ENCODE measurements at regions not wholly inside any gene's neighbourhood (a gene's known extent, or its start where the extent isn't known, plus 50 kb on each side); places are given as distances from the start of the nearest gene placed in this dataset.
"Not testable (repeated sequence)": the region's sequence is repeated elsewhere in the genome, so short reads cannot be mapped to it uniquely, and the experiment has no call there.

DNA sequence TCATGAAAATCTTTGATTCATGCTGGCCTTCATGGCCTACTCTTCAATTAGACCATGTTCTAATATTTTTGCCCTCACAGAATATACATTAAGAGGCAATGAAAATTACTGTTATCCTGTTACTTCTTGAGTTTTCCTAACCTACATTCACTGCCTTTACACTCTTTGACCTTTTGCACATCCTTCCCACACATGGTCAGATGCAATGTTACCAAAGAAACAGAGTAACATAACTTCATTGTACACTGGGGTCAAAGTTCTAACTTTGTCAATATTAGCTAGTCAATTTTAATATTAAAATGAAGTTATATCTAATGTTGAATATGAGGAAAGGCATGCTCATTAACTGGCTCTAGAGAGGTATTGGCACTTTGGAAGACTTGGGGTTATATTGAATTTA lies 284.8 kb downstream of the TEX13C start:
- Histone ChIP-seq H3K27ac (replicated peaks) (no peak overlapping the region), H3K9me3 (replicated peaks) (no peaks in the 10 kb centered on the region), H3K4me3 (no peak overlapping the region), H3K27me3 (ENCODE audit: low read depth) (no peaks in the 10 kb centered on the region), H3K36me3 (no peaks in the 10 kb centered on the region), H3K4me1 (no peaks in the 10 kb centered on the region)
- TF ChIP-seq, protein P1, sequence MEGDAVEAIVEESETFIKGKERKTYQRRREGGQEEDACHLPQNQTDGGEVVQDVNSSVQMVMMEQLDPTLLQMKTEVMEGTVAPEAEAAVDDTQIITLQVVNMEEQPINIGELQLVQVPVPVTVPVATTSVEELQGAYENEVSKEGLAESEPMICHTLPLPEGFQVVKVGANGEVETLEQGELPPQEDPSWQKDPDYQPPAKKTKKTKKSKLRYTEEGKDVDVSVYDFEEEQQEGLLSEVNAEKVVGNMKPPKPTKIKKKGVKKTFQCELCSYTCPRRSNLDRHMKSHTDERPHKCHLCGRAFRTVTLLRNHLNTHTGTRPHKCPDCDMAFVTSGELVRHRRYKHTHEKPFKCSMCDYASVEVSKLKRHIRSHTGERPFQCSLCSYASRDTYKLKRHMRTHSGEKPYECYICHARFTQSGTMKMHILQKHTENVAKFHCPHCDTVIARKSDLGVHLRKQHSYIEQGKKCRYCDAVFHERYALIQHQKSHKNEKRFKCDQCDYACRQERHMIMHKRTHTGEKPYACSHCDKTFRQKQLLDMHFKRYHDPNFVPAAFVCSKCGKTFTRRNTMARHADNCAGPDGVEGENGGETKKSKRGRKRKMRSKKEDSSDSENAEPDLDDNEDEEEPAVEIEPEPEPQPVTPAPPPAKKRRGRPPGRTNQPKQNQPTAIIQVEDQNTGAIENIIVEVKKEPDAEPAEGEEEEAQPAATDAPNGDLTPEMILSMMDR (IDR thresholded peaks at IDR 0.05; ENCODE audit: borderline replicate concordance), result no peak
- DNase-seq, result no peak
- intact Hi-C loops (cut with micrococcal nuclease), result no loop called here

DNA sequence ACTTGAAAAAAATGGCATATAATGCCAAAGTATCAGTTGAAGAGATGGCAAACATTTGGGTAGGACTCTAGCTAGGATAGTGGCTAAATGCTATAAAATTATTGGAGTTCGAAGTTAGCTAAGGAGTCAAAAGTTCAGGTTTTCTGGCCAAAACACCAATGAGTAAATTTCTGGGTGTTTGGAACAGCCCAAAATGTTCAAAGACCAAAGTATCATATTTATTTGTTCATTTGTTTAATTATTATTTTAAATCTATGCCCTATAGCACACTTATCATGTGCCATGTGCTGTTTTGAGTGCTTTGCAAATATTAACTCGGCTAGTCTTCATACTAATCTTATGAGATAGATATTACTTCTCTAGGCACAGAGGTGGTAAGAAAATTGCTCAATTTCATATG lies 285.5 kb downstream of the TEX13C start:
- TF ChIP-seq, protein P1 (IDR thresholded peaks at IDR 0.05; ENCODE audit: borderline replicate concordance), result no peak
- Histone ChIP-seq H3K4me3 (no peak overlapping the region), H3K4me1 (no peaks in the 10 kb centered on the region), H3K36me3 (no peaks in the 10 kb centered on the region), H3K27ac (replicated peaks) (no peak overlapping the region), H3K27me3 (ENCODE audit: low read depth) (no peaks in the 10 kb centered on the region), H3K9me3 (replicated peaks) (no peaks in the 10 kb centered on the region)
- intact Hi-C loops (cut with micrococcal nuclease), result no loop called here
- no peak for DNase-seq

DNA sequence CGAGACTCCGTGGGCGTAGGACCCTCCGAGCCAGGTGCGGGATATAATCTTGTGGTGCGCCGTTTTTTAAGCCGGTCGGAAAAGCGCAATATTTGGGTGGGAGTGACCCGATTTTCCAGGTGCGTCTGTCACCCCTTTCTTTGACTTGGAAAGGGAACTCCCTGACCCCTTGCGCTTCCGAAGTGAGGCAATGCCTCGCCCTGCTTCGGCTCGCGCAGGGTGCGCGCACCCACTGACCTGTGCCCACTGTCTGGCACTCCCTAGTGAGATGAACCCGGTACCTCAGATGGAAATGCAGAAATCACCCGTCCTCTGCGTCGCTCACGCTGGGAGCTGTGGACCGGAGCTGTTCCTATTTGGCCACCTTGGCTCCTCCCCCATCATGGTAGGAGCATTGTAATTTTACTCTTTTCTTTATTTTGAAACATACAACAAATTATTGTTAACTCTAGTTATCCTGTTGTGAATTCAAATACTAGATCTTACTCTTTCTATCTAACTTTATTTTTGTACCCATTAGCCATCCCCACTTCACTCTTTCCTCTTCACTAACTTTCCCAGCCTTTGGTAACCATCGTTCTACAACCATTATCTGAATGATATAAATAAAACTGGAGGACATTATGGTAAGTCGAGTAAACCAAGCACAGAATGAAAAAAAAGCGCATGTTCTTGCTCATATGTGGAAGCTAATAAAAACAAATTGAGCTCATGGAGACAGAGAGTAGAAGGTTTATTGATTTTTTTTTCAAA lies 295.1 kb downstream of the TEX13C start:
- intact Hi-C loops (cut with micrococcal nuclease); H3K27ac ChIP-seq (replicated peaks): not testable (repeated sequence)

DNA sequence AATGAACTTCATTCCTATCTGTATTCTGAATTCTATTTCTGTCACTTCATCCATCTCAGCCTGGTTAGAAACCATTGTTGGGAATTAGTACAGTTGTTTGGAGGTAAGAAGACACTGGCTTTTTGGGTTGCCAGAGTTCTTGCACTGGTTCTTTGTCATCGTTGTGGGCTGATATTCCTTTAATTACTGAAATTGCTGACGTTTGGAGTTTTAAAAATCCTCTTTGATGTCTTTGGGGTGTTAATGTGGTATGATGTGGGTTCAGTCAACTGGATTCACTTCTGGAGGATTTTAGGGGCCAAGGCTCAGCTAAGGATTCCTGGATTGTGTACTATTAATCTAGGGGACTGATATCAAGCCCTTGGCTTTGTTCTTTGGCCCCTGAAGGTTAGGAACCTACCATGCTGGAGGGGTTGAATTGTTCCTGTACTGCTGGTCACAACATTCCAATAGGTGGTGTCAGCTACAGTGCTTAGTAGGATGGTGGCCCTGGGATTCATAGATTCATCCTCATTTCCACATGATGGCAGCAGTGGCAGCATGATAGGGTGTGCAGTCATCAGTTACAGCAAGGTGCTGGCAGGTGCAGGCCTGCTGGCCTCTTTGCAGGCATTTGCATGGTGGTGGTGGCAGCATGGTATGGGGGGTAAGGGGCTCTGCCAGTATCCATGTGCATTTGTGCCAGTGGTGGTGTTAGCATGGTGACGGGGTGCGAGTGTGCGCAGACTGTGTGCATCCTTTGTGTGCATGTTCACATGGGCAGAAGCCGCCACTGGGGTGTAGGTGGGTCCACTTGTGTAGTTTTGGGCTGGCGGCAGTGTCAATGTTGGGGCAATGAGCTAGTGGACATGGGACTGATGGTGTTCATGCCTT lies 301.3 kb downstream of the TEX13C start:
- DNase-seq, result no peak
- intact Hi-C loops (cut with micrococcal nuclease), result no loop called here
- Histone ChIP-seq H3K36me3 (no peaks in the 10 kb centered on the region), H3K27me3 (ENCODE audit: low read depth) (no peaks in the 10 kb centered on the region), H3K4me1 (no peaks in the 10 kb centered on the region), H3K9me3 (replicated peaks) (no peaks in the 10 kb centered on the region), H3K4me3 (no peak overlapping the region), H3K27ac (replicated peaks) (no peak overlapping the region)
- TF ChIP-seq, protein P1 (IDR thresholded peaks at IDR 0.05; ENCODE audit: borderline replicate concordance), result no peak

More for the DNA sequence above, 295.1 kb downstream of the TEX13C start:
- H3K36me3 ChIP-seq; DNase-seq; H3K4me3 ChIP-seq; H3K9me3 ChIP-seq (replicated peaks); H3K4me1 ChIP-seq; H3K27me3 ChIP-seq (ENCODE audit: low read depth): not testable (repeated sequence)

DNA sequence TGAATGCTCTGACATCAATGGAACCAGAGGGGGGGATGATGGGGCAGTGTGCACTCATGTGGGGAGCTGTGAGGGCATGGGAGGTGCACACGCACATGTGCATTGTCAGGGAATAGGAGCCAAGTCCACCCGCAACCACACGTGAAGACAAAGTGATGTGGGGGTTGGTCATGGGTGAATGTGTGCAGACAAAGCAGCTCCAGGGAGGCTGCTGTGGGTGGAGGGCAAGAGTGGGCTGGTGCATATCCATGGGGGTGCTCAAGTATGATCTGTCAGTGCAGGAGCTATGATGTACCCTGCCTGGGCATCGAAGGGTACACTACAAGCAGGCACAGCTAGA lies 301.9 kb downstream of the TEX13C start:
- no peaks in the 10 kb centered on the region for H3K9me3 ChIP-seq (replicated peaks)
- no peaks in the 10 kb centered on the region for H3K27me3 ChIP-seq (ENCODE audit: low read depth)
- TF ChIP-seq, protein P1 (IDR thresholded peaks at IDR 0.05; ENCODE audit: borderline replicate concordance), result no peak
- intact Hi-C loops (cut with micrococcal nuclease), result no loop called here
- DNase-seq, result no peak
- no peaks in the 10 kb centered on the region for H3K4me1 ChIP-seq
- no peaks in the 10 kb centered on the region for H3K36me3 ChIP-seq
- no peak overlapping the region for H3K27ac ChIP-seq (replicated peaks)
- H3K4me3 ChIP-seq, result no peak overlapping the region

DNA sequence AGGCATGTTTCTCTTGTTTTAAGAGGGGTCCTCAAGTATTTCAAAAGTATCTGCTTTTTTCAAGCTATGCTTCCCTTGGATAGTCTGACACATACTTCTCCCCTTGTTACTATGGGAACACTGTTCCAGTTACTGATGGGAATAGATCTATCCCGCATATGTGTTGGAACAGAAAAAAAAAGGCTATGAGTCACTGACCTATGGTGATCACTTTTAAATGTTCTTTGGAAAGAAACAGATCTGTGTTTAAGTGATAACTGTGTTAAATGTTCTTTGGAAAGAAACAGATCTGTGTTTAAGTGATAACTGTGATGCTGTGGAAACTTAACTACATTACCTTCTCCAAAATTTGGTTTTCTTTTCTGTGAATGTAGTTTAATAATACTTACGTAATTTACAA lies 303.2 kb downstream of the TEX13C start:
- Histone ChIP-seq H3K9me3 (replicated peaks) (no peaks in the 10 kb centered on the region), H3K27ac (replicated peaks) (no peak overlapping the region), H3K36me3 (no peaks in the 10 kb centered on the region), H3K27me3 (ENCODE audit: low read depth) (no peaks in the 10 kb centered on the region), H3K4me1 (no peaks in the 10 kb centered on the region), H3K4me3 (no peak overlapping the region)
- TF ChIP-seq, protein P1 (IDR thresholded peaks at IDR 0.05; ENCODE audit: borderline replicate concordance), result no peak
- no peak for DNase-seq
- intact Hi-C loops (cut with micrococcal nuclease), result no loop called here
